ENCODE measurements at regions not wholly inside any gene's neighbourhood (a gene's known extent, or its start where the extent isn't known, plus 50 kb on each side); places are given as distances from the start of the nearest gene placed in this dataset.
"Not testable (repeated sequence)": the region's sequence is repeated elsewhere in the genome, so short reads cannot be mapped to it uniquely, and the experiment has no call there.

- DNase-seq: not testable (repeated sequence)
Observed at GRCh38 chr5:98237794-98238193, 535.7 kb upstream of the RGMB start.

- no peak for DNase-seq
Observed at GRCh38 chr5:98243972-98244371, 529.5 kb upstream of the RGMB start.

DNA sequence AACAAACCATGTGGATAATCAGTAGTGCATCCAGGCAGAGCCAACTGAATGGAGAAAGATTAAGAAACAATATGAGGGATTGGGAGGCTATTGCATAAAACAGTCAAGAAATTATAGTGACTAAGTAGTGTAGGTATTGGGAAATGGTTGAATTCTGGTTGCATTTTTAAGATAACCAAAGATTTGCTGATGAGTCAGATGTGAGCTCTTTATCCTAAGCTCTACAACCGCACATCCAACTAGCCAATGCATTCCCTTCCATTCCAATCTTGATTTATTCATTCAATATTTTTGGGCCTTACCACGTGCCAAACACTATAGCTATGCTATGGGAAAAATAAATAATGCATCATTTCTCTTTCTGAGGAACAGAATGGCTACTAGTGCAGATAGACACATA, 524.5 kb upstream of the RGMB start:
- DNase-seq: no peak

- DNase-seq: peak; percentile 85
Observed at GRCh38 chr5:98258939-98259338, 514.5 kb upstream of the RGMB start.

DNA sequence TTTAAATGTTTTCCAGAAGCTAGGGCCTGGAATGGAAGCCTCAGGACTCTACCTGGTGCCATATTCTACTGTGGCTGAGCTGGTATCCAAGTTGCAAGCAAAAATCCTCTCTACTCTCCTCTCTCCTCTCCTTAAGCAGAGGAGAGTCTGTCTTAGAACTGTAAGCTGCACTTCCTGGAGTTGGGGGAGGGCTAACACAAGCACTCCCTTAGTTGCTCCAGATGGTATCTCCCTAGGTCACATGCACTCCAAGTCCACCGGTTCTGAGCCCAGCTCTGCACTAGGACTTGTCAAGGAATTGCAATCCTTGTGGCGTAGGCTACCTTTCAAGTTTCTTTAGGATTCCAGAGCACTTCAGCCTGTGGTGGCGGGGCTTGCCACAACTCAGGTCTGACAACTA, 513.9 kb upstream of the RGMB start:
- peak; percentile 13 for DNase-seq

GRCh38 chr5:98263084-98263483, 510.4 kb upstream of the RGMB start:
- no peak for DNase-seq

DNA sequence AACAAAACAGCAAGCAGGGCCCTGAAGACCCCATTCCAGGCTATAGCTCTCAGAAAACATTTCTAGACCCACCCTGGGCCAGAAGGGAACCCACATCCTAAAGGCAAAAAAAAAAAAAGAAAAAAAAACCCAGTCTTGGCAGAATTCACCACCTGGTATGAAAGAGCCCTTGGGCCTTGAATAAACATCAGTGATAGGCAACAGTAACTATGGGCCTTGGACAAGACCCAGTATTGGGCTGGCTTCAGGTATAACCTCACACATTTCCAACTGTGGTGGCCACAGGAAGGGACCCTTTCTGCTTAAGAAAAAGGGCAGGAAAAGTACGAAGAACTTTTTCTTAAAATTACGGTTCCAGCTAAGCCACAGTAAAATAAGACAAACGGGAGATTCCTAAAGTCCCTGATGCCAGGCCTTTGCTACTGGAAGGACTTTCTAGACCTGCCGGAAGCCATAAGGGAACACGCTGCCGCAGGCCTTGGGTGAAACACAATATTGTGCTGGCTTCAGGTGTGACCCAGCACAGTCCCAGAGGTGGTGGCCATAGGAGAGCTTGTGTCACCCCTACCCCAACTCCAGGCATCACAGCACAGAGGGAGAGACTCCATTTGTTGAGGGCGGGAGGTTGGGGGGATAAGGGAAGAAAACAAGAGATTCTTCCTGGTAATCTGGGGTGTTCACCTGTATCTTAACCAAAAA, 505.2 kb upstream of the RGMB start:
- DNase-seq: peak; percentile 27

DNA sequence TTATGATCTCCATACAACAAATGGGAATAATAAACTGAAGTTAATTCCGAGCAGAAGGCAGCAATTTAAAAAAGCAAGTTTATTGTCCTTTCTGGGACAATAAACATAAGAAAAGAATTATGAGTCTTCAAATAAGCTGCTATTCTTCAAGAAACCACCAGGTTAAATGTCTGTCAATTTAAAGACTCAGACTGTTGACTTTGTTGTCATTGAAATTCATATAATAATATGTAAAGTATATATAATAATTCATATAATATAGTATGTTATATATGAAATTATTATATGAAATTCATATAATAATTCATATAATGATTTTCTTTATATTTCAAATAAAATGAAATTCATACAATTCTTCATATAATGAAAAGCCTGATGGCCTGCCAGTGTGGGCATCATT, 497.5 kb upstream of the RGMB start:
- peak; percentile 3 for DNase-seq

DNA sequence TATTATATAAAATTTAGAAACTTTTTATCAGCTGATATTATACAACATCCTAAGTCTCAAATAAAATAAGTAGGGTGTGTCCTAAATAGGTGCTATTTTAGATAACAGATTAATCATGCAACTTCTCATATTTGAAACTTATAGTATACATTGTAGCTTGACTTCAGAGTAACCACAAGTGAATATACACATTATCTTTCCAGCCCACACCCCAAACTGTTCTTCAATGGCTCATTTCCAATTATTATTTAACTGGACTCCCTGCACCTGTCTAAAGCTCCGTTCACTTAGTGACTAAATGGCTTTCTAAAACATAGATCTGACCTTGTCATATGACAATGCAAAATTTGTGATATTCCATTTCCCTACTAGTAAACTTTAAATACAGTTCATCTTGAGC, 490.9 kb upstream of the RGMB start:
- no peak for DNase-seq

GRCh38 chr5:98292496-98292895, 481.0 kb upstream of the RGMB start:
- DNase-seq: no peak

DNA sequence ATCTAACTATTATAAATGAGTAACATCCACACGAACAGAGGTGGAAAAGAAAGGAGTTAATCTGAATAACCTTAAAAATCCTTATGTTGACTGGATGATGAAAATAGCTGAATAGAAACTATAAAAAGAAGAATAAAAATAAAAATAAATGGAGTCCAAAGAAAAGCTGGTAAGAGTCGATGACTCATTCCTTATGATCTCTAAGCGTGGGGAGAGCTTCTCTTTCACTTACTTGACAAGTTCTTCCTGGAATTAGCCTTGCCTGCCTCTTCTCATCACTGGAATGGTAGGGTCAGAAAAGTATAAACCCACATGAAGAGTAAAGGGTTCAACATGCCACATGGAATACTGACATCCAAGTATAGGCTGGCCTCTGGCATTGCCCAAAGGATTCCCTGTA, 477.0 kb upstream of the RGMB start:
- DNase-seq: peak; percentile 3

DNA sequence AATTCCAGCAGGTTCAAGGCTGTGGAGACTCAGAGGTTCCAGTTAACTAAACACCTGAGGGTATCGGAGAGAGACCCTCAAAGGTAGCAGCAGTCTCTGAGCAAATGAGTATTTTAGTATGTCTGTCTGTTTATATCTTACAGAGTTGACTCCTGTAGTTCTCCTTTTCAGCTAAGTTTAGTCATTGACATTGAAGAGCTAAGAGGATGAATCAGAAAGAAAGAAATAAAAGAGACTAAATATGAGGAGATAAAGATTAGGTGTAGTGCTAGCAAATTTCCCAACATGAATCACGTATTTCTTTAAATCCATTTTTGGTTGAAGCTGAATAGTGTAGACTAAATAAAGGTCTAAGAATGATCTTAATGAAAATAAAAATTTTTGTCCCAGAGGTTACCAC, 474.0 kb upstream of the RGMB start:
- no peak for DNase-seq

DNA sequence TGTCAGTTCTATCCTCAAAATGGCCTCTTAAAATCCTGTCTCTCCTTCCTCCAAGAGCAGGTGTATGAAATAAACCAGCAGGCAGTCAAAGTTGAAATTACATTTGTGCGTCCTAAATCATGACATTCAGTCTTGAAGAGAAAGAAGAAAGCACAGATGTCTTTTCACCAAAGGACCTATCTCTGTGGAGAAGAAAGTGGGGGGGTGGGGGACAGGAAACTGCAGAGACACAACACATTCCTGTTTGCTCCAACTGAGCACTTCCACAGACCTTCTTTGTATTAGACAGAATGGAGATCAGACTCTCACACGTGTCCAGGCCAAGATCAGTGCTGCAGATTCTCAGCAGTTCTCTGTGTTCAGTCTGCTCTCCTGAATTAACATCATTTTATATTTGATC, 471.9 kb upstream of the RGMB start:
- DNase-seq: no peak

GRCh38 chr5:98307811-98308210, 465.7 kb upstream of the RGMB start:
- DNase-seq: no peak

GRCh38 chr5:98308231-98308630, 465.2 kb upstream of the RGMB start:
- no peak for DNase-seq

GRCh38 chr5:98308960-98309359, 464.5 kb upstream of the RGMB start:
- no peak for DNase-seq

DNA sequence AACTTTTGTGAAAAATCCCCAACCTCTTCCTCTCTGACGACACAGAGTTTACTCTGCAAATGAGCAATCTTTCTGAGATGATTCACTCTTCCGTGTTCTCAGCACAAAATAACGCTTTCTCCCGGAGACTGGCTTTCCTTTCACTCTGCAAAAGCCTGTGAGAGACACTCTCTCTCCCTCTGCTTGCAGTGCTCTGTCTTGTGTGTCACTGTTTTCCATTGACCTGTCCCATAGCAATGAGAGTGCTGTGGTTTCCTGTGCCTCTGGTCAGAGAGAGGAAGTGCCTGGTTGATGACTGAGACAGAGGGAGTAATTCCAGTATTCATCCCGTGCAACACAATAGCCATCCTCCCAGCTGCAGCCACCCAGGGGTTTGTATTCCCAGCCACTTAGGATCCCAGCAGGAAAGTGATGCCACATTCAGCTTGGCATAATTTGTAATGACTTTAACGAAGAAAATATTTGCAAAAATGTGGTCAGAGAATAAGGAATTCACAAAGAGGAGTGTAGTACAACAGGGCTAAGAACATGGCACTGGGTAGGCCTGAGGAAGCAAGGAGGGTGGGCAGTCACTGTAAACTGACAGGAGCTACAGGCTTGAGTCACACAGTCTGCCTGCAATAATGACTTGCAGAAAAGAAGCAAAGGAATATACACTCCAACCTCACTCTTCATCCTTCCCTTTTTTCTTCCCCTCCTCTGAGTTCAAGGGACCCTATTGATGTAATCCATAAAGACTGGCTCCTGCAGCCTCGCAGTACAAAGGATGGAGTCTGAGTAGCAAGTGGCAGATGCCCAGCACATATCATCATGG, 463.5 kb upstream of the RGMB start:
- peak; percentile 82 for DNase-seq

GRCh38 chr5:98314292-98314691, 459.2 kb upstream of the RGMB start:
- DNase-seq: no peak

GRCh38 chr5:98318386-98318785, 455.1 kb upstream of the RGMB start:
- DNase-seq: no peak

DNA sequence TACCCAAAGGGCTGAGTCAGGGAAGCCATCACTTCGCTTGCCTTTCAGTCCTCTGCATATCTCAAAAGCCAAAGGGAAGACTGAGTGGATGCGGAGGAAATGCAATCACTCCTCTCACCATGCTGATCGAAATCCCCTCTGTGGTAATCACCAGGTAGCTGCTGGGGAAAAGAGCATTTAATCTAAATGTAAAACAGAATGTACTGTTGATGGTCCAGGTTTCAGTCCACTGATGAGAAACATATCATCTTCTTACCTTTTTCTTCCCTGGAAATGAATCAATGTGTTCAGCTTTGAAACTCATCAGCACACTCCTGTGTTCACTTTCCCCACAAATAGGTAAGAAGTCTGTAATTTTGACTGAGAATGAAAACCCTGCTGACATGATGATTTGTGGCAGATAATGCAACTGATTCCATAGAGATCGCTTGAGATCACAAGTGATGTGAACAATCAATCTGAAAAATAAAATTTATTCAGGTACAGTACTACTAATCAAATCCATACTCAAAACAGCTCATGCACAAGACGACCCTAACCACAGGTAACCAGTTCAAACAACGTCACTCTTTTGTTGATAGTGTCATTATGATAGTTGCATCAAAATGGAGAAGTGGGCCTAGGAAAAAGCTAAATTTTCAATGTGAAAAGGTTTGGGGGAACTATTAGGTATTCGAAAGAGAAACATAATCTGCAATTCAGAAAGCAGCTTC, 454.0 kb upstream of the RGMB start:
- DNase-seq: no peak

- DNase-seq: no peak
Observed at GRCh38 chr5:98320343-98320742, 453.1 kb upstream of the RGMB start.

DNA sequence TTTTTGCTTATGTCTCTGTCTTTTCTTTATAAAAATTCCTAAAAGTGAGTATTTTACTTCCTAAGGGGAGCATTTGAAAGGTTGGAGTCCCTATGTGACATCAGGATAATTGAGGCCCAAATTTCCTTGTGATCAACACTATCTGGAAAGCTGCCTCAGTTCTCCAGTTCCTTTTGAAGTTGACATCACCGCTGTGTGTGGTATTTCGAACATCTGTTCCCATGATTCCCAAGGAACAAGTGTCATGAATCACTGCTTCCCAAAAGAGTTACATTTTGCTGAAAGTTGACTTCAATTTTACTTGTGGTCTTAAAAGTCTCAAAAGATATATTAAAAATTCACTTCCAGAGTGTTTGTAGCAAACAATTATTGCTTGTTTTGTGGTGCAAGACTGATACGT, 452.1 kb upstream of the RGMB start:
- DNase-seq: no peak

- not testable (repeated sequence) for DNase-seq
Observed at GRCh38 chr5:98325187-98325586, 448.3 kb upstream of the RGMB start.

- DNase-seq: no peak
Observed at GRCh38 chr5:98328015-98328414, 445.4 kb upstream of the RGMB start.
